ENCODE measurements at regions not wholly inside any gene's neighbourhood (a gene's known extent, or its start where the extent isn't known, plus 50 kb on each side); places are given as distances from the start of the nearest gene placed in this dataset.

DNA sequence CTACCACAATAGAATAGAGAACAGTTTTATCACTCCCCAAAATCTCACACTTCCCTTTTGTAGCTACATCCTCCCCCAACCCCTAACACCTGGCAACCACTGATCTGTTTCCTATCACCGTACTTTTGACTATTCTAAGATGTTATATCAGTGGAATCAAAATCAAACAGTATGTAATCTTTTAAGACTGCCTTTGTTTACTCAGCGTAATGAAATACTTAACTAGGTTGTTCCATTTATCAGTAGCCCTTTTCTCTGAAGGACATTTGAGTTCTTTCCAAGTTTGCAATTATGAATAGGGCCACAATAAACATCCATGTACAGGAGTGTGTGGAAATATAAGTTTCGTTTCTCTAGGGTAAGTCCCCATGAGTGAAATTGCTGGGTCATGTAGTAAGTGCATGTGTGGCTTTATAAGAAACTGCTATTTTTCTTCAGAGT lies 372.3 kb downstream of the SV2B start:
- no peak overlapping the region for H3K4me2 ChIP-seq
- H3K27me3 ChIP-seq (ENCODE audit: insufficient read depth), result no peaks in the 10 kb centered on the region
- no peaks in the 10 kb centered on the region for H3K4me1 ChIP-seq (ENCODE audit: insufficient read depth)
- H3K4me3 Mint-ChIP-seq, result no peak overlapping the region
- DNase-seq (ENCODE audit: low spot score) (no peak), ATAC-seq (no peak)
- H3K9me2 ChIP-seq (ENCODE audit: insufficient read depth), result 0 out of 2 replicates have a peak, but pooled peaks cover 3% of the 10 kb centered on the region
- H3K4me3 ChIP-seq, result no peak overlapping the region
- H3K27ac ChIP-seq (ENCODE audit: low read depth), result no peak overlapping the region
- no peaks in the 10 kb centered on the region for H4K20me1 ChIP-seq (replicated peaks; ENCODE audit: insufficient read depth)
- no peaks in the 10 kb centered on the region; the same call in 2 of the 3 replicates for H3K4me1 Mint-ChIP-seq
- H3K27me3 Mint-ChIP-seq (ENCODE audit: insufficient read depth, low read depth, poor library complexity), result no peaks in the 10 kb centered on the region
- no peak overlapping the region for H2AFZ ChIP-seq
- H3K36me3 Mint-ChIP-seq (ENCODE audit: low read depth), result no peaks in the 10 kb centered on the region
- H3F3A ChIP-seq (replicated peaks; ENCODE audit: low read depth), result no peaks in the 10 kb centered on the region
- H3K36me3 ChIP-seq (ENCODE audit: insufficient read depth), result no peaks in the 10 kb centered on the region
- no peak overlapping the region for H3K27ac Mint-ChIP-seq
- H3K9me3 Mint-ChIP-seq, result no peaks in the 10 kb centered on the region
- TF ChIP-seq NANOG (IDR thresholded peaks at IDR 0.05; ENCODE audit: borderline replicate concordance) (no peak), REST (IDR thresholded peaks at IDR 0.05; ENCODE audit: unreplicated experiment) (no peak), CREB1 (CRISPR knock-in tag; IDR thresholded peaks at IDR 0.05; ENCODE audit: low read depth) (no peak), STAT1 (IDR thresholded peaks at IDR 0.05; ENCODE audit: unreplicated experiment) (no peak)
- TF ChIP-seq, protein P1, sequence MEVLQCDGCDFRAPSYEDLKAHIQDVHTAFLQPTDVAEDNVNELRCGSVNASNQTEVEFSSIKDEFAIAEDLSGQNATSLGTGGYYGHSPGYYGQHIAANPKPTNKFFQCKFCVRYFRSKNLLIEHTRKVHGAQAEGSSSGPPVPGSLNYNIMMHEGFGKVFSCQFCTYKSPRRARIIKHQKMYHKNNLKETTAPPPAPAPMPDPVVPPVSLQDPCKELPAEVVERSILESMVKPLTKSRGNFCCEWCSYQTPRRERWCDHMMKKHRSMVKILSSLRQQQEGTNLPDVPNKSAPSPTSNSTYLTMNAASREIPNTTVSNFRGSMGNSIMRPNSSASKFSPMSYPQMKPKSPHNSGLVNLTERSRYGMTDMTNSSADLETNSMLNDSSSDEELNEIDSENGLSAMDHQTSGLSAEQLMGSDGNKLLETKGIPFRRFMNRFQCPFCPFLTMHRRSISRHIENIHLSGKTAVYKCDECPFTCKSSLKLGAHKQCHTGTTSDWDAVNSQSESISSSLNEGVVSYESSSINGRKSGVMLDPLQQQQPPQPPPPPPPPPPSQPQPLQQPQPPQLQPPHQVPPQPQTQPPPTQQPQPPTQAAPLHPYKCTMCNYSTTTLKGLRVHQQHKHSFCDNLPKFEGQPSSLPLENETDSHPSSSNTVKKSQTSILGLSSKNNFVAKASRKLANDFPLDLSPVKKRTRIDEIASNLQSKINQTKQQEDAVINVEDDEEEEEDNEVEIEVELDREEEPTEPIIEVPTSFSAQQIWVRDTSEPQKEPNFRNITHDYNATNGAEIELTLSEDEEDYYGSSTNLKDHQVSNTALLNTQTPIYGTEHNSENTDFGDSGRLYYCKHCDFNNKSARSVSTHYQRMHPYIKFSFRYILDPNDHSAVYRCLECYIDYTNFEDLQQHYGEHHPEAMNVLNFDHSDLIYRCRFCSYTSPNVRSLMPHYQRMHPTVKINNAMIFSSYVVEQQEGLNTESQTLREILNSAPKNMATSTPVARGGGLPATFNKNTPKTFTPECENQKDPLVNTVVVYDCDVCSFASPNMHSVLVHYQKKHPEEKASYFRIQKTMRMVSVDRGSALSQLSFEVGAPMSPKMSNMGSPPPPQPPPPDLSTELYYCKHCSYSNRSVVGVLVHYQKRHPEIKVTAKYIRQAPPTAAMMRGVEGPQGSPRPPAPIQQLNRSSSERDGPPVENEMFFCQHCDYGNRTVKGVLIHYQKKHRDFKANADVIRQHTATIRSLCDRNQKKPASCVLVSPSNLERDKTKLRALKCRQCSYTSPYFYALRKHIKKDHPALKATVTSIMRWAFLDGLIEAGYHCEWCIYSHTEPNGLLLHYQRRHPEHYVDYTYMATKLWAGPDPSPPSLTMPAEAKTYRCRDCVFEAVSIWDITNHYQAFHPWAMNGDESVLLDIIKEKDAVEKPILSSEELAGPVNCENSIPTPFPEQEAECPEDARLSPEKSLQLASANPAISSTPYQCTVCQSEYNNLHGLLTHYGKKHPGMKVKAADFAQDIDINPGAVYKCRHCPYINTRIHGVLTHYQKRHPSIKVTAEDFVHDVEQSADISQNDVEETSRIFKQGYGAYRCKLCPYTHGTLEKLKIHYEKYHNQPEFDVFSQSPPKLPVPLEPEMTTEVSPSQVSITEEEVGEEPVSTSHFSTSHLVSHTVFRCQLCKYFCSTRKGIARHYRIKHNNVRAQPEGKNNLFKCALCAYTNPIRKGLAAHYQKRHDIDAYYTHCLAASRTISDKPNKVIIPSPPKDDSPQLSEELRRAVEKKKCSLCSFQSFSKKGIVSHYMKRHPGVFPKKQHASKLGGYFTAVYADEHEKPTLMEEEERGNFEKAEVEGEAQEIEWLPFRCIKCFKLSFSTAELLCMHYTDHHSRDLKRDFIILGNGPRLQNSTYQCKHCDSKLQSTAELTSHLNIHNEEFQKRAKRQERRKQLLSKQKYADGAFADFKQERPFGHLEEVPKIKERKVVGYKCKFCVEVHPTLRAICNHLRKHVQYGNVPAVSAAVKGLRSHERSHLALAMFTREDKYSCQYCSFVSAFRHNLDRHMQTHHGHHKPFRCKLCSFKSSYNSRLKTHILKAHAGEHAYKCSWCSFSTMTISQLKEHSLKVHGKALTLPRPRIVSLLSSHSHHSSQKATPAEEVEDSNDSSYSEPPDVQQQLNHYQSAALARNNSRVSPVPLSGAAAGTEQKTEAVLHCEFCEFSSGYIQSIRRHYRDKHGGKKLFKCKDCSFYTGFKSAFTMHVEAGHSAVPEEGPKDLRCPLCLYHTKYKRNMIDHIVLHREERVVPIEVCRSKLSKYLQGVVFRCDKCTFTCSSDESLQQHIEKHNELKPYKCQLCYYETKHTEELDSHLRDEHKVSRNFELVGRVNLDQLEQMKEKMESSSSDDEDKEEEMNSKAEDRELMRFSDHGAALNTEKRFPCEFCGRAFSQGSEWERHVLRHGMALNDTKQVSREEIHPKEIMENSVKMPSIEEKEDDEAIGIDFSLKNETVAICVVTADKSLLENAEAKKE (CRISPR knock-in tag; IDR thresholded peaks at IDR 0.05), result no peak
- H3K79me2 ChIP-seq (replicated peaks; ENCODE audit: insufficient read depth), result no peaks in the 10 kb centered on the region
